Retina (tissue), 1 donor: ENCODE measurements at regions not wholly inside any gene's neighbourhood (a gene's known extent, or its start where the extent isn't known, plus 50 kb on each side); places are given as distances from the start of the nearest gene placed in this dataset.
A peak's percentile ranks its signal among the peaks of the same experiment; 100 is the strongest.

Experiments
- DNase-seq: peaks from one replicate; pipeline ENCODE4 v3.0.0-alpha.2; 2016

DNA sequence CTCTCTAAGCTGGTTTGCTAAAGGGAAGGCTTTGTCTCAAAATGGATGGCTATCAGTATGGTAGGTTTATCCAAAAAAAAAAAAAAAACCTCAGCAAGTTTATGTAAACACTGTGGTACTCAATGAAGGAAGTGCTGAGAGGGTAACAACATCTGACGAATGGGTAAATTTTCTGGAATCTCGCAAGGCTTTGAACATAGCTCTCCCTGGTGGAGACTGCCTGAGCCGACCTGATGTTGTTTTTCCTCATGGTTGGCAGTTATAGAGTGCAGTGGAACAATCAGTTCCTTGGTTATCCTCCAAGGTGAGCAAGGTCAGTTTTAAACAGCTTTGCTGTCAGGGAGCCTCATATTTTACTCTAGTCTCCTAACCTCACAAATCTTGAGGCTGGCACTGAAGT is 94.6 kb downstream of the ZPLD1 start:
- no peak for DNase-seq

DNA sequence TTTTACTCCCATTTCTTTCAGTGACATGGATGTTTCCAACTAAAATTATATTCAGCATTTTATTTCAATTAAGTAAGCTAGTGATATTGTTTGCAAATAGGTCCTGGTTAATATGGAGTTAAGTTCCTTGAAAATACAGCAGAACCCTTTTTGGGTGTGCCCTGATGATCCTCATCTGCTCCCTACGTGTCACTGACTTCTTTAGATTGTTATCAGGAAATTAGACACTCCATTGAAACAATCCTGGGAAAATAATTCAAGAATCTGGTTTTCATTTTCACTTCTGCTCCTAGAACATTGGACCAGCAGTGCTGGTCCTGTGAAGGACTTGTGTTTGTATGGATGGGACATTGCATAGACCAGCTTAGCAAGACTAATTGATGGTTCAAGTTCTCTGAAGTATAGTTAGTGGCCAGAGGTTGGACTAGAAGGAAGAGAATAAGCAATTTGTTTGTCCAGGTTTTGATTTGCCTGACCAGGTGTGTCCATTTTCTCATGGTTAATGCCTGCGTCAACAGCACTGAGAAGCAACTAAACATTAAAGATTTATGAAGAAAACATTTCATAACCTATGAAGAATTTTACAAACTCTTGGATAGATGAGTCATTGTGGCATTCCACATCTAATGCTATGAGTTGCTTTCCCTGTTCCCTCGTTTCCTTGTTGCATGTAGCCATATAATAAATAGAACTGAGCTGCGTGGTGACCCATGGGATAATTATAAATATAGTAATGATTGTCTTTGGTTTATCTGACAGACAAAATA is 95.8 kb downstream of the ZPLD1 start:
- no peak for DNase-seq

DNA sequence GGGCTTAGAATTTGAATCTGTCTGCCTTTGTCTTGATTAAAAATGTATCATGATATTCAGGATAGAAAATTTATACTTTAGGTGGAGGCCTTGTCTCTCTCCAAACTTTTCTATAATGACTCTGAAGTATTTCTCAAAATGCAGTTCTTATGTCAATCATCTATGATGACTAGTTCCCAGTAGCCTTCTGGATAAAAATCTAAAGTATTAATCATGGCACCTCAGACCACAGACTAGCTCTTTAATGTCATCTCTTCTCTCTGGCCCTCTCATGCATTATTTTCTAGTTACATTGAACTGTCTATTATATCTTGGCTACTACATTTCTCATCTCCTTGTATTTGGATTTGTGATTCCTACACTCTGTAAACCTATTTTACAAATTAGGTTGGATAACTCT is 96.9 kb downstream of the ZPLD1 start:
- DNase-seq: no peak

DNA sequence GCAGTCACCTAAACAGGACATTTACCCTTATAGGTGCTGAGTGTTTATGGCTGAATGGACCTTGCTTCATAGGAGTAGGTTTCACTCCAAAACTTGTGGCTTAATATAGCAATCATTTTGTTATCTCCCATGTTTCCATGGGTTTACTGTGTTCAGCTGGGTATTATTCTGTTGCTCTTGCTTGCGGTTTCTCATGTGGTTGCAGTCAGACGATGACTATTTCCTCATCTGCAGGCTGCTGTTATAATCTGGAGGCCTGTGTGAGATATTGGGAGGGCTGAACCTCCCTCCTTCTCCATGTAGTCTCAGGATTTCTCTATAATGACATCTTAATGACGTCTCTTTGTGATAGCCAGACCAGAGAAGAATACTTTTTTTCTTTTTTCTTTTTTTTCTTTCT is 98.1 kb downstream of the ZPLD1 start:
- DNase-seq: no peak

DNA sequence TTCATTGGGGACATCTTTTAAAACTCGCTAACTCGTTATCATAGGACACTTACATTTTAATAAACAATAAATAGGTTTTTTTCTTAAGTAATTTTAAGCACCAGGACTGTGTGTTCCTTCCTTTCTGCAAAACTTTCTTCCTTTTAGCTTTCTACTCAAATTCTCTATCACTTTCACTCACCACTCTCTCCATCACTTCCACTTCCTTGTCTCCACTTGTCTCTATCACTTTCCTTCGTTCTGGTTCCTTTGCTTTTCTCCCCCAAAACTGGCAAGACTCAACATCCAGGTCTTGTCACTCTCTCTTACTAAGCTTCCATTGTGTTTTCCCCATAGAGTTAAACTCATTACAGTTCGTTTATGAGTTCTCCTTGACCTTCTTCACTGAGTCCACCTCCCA is 99.0 kb downstream of the ZPLD1 start:
- no peak for DNase-seq

DNA sequence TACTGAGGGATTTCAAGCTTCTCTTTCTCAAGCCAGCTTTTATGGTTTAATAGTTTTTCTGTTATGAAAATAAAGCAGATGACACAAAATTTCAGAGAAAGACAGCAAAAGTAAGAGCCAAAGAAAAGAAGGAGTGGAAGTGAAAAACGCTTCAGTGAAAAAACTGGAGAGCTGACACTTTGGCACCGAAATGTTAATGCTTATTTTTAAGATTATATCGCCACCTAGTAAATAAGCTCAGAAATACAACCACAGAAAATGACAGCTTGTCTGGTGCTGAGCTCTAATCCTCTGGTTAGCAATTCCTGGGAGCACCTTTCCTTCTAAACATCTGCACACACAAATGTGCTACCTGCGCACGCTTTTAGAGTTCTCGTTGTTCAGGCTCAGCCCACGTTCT is 101.6 kb downstream of the ZPLD1 start:
- DNase-seq: peak; percentile 60

DNA sequence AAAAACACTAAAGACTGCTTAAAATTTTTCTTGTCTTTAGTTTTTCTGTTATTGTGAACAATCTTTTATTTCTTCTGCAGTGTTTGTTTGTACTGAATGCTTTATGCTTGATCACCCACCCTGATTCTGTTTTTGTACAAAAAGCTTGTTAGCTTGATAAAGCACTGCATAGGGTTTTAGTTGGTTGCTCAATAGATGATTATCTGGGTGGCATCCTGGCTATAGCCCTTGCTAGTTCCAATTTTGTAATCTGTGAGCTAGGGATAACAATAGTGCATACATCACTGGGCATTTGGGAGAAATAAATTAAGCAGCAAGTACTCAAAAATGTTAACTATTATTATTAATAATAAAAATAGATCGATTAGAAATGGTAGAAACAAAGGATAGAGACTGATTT is 102.3 kb downstream of the ZPLD1 start:
- DNase-seq: no peak

DNA sequence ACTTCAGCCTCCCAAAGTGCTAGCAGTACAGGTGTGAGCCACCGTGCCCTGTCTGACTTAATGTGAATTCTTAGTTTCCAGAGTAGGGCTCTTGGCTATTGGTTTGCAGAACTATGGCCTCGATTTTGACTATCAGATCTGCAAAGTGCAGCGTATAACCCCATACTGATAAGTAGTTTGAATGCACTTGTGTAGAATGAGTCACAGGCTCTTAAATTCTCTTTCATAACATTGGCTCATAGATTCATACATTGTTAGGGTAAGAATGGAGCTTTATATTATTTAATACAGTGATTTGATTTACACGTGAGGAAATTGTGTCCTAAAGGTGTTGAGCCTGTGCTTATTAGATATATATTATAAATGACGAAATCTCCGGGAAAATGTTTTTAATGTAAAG is 109.9 kb downstream of the ZPLD1 start:
- no peak for DNase-seq

DNA sequence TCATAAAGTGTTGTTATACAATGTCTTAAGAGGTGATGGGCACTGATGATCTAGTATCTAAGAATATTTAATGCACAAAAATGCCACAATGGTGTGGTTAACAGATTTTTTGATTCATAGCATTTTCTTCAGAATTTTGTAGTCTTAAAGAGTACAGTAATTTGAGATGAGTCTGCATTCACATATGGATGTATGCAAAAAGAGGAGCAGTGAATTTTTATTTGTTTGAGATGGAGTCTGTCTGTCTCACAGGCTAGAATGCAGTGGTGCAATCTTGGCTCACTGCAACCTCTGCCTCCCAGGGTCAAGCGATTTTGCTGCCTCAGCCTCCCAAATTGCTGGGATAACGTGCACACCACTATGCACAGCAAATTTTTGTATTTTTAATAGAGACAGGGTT is 110.5 kb downstream of the ZPLD1 start:
- no peak for DNase-seq

DNA sequence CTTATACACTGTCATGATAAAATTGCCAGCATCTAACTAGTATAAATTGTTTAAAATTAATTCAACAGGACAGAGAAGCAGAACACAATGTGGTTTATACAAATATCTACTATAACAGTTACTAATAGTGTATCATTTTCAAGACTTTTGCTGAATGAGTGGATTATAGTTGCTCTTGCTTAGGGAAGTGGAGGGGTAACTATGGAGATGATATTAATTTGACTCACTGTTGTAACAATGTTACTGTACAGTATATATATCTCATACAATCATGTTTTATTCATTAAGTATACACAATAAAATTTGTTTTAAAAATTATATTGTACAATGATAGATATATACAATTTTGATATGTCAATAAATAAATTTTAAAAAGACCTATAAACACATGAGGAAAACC is 119.1 kb downstream of the ZPLD1 start:
- no peak for DNase-seq

DNA sequence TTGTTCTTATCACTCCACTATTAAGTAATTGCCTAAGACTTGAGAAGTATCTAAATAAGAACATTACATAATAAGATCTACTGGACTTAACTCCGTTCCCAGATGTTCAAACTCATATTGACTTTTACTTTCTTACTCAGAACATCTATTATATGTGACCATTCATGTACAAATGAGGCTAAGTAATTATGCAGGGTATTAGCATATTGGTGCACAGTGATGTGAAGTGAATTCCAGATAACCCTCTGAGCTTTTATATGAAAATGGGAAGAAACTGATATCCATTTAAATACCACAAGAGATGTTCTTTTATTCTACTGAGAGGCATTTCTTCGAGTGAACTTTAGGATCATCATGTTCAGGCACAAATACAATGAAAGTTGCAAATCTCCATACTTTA is 135.7 kb downstream of the ZPLD1 start:
- DNase-seq: no peak

DNA sequence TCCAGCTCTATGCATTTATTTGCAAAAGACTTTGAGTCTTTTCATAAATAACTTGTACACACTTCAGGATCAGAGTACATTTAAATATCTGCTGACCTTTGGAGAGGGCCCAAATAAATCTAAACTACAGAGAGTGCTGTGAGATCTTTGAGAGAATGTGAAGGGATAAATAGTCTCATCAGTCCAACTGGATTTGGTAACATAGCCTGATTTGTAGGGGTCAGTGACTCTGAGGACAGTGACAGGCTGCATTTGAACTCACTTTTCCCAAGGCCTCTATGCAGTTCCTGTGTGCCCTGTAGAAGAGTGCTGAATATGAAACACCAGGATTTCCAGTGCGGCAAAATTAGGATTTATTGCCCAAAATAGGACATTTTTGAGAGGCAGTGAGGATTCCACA is 136.2 kb downstream of the ZPLD1 start:
- DNase-seq: no peak

DNA sequence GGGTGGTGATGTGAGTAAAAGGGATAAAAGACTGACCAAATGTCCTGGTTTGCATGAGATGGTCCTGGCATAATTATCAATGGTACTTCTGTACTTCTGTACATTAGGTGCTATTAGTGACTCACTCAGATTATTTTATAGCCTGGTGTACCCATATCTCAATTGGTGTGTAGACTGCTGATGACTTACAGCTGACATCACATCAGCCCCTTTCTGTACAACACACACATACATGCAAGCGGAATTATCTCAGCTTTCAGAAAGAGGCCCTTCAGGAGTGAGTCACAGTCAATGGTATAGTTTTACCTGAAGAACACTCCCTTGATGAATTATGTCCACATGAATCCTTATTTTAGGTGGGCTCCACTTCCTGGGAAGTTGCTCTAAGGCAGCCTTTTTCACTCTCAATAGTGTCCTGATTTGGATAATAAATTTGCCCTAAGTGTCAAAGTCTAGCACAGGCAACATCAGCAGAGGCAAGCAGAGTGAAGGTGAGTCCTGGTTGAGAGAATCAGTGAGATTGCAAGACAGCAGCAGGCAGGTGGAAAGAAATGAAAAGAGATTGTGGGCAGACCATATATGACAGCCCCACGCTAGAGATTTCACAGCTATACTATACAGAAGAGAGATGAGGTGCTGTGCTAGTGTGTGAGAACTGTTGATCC is 137.0 kb downstream of the ZPLD1 start:
- no peak for DNase-seq

DNA sequence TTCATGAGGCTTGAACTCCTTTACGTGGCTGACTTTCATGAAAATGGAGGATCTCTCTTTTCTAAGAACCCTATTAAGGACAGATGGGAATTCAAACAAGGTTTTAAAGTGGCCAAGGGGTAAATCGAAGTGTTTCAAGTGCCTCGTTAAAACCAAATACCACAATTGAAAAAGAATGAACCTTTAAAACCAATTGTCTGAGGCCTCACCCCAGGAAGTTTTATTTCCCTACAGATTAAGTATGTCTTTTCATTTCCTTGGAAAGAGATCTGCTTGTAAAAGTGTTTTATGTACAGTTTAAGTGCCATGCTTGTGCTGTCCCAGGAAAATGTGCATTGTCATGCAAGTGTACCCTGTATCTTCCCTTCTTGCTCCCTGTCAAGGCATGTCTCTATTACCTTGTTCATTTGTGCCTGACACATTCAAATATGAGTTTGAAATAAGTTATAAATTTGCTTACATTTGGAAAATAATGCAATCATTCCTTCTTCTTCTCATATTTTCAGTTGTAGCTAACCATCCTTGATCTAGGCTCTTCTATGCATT is 138.7 kb downstream of the ZPLD1 start:
- DNase-seq: no peak

DNA sequence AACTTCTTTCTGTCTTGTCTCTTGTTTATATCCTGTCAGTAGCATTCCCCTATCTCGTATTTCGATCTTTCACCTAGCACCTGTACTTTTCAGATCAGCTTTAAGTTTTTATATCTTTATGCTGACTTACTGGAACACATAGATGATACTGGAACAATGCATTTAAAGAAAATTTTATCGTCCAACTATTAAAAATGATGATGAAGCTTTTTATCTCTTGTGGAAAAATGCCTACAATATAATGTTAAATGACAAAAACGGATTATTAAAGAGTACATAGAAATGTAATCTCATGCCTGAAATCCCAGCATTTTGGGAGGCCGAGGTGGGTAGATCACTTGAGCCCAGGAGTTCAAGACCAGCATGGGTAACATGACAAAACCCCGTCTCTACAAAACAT is 139.5 kb downstream of the ZPLD1 start:
- no peak for DNase-seq

DNA sequence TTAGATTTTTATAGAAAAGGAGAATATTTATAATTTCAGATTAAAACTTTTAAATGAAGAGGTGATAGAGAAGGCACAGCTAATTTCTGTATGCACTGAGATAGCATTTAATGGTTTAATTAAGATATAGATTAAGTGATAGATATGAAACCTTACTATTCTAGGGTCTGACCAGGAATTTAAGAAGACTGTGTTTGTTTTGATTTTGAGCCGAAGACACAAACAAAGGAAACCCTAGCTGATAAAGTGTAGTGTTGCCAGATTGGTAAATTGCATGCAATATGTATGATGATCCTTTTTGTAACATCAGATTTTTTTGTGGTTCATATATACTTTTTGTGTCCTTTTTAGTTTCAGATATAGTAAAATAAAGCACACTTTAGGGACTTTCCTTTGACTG is 141.8 kb downstream of the ZPLD1 start:
- no peak for DNase-seq

DNA sequence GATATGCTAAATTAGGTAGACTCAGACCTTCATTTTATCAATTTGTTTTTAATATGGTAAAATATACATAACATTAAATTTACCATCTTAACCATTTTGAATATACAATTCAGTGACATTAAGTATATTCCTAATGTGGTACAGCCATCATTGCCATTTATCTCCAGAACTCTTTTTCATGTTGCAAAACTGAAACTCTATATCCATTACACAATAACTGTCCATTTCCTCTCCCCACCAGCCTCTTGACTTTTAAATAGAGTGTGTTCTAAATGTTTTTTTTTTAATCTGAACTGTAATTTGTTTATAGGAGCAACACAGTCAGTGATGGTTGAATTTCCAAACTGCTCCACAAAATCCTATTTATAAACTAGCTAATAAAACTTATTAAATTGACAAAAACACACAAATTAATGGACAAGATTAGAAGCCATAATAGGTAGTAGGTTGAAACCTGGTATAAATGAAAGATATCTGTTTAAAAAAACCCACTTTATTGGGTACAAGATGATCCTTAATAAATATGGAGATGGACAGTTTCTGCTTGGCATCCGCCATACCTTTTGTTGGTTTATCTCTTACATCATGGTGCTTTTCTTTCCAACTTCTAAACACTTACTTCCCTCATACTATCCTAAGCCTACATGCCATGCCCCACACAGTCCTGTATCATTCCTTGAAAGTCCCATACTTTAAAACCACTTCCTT is 142.4 kb downstream of the ZPLD1 start:
- no peak for DNase-seq

DNA sequence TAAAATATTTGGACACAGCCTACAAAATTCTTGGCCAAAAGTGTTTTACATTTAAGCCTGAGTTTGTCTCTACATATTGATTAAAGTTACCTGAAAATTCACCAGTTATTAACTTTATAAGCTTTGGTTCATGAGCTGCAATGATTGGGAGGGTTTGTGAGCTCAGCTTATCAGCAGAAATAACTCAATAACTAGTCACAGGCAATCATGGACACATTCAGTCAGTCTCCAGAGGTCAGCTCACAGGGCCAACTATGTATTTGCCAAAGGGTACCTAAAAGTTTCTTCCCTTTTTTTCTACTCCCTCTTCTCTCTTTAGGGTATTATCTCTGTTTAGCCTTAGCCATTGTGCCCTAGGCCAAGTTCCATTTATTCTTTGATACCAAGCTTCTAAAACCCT is 145.9 kb downstream of the ZPLD1 start:
- DNase-seq: no peak

DNA sequence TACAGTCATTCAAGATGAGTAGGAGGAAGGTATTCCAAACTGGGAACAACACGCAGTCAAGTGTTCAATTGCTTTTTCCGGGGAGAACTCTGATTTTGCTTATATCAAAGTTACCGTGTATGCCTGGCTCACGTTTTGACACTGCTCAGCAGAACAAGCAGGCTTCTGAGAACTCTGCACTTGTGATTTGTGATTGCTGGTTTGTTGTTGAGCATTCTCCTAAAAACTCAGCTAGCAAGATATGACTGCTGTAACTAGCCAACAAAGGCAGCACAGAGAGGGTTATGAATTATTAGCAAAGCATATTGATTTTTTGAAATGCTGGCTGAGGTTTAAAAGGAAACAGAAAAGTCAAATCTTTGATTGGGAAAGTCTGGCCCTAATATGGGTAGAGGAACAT is 151.7 kb downstream of the ZPLD1 start:
- DNase-seq: no peak

DNA sequence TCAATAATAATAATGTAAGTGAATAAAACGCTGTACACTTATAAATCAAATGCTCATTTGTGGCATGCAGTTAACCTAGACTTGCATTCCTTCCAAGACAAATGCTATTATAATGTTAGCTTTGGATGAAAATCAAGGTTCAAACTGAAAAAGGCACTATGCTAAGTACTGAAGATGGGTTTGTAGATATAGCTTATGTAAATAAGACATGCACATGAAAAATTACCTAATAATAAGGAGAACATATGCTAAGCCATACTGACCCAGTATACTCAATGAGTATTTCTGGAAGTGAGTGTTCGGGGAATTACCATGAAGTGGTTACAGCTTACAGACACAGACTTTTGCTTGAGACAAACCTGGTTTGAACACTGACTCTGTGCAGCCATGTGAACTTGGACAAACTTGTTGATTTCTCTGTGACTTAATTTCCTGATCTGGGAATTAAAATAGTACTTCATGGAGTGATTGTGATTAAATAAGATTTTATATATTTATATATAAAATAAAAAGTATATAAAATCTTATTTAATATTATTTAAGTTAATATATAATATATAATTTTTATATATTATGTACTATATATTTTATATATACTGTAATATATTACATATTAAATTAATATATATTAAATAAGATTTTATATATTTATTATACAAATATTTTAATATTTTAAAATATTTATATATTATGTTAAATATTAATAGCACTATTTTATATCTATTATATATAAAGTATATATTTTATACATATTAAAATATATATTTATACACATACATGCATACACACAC is 159.2 kb downstream of the ZPLD1 start:
- DNase-seq: no peak

DNA sequence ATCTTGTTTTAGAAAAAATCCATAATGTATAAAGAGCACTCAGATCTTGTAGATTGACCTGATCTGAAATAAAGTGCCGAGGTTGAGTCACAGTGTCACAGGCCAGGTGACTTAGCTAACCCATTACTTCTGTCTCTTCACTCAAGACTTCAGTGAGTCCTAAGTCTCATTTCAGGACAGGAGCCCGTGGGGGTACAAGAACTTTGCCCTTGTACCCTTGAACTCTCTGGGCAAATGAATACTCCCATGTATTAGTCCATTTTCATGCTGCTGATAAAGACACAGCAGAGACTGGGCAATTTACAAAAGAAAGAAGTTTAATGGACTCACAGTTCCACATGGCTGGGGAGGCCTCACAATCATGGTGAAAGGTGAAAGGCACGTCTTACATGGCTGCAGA is 160.2 kb downstream of the ZPLD1 start:
- no peak for DNase-seq

DNA sequence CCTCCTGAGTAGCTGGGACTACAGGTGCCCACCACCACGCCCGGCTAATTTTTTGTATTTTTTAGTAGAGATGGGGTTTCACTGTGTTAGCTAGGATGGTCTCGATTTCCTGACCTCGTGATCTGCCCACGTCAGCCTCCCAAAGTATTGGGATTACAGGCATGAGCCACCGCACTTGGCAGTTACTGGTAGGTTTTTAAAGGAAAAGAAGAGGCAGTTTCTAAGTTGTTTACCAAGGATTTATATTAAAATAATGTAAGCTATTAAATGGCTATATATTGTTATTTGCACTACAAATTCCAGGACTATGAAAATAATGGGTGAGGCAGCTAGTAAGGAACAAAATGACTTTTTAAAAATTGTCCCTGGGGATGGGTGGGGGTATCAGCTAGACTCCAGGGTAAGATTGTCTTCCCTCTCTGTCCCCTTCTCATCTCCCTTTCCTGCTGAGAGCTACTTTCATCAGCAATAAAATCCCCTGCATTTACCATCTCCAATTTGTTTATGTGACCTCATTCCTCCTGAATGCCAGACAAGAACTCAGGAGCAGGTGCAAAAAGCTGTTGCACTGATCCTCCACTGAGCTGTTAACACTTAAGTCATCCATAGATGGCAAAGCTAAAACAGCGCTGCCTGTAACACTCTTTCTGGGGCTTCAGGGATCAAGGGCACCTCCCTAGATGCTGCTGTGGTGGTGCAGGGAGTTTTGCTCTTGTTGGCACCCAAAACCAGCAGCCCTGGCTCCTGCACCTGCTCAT is 165.2 kb downstream of the ZPLD1 start:
- DNase-seq: peak; percentile 2
